DMS 273 (cell line): ENCODE measurements at regions not wholly inside any gene's neighbourhood (a gene's known extent, or its start where the extent isn't known, plus 50 kb on each side); places are given as distances from the start of the nearest gene placed in this dataset.
"Not testable (repeated sequence)": the region's sequence is repeated elsewhere in the genome, so short reads cannot be mapped to it uniquely, and the experiment has no call there.

Source experiments
- DNase-seq: peaks from one replicate; lab custom pipeline; 2025; ENCODE audit not compliant: unreplicated experiment; lab: John Stamatoyannopoulos, UW

GRCh38 chr6:92427453-92427852, 991.9 kb downstream of the EPHA7 start:
- DNase-seq, result no peak

- DNase-seq, result no peak
These were observed 1003.7 kb downstream of the EPHA7 start for GRCh38 chr6:92415656-92416055.

GRCh38 chr6:92408350-92408749, 1011.0 kb downstream of the EPHA7 start:
- no peak for DNase-seq

GRCh38 chr6:92404281-92404680, 1015.1 kb downstream of the EPHA7 start:
- no peak for DNase-seq

- DNase-seq, result no peak
These were observed 1019.4 kb downstream of the EPHA7 start for GRCh38 chr6:92399911-92400310.

GRCh38 chr6:92388706-92389105, 1030.7 kb downstream of the EPHA7 start:
- DNase-seq, result not testable (repeated sequence)

GRCh38 chr6:92380803-92381601, 1038.4 kb downstream of the EPHA7 start:
- no peak for DNase-seq

- DNase-seq, result no peak
These were observed 1042.2 kb downstream of the EPHA7 start for GRCh38 chr6:92377137-92377536.

GRCh38 chr6:92376691-92377090, 1042.7 kb downstream of the EPHA7 start:
- no peak for DNase-seq

- DNase-seq, result no peak
These were observed 1047.8 kb downstream of the EPHA7 start for GRCh38 chr6:92371211-92372208.

- DNase-seq, result no peak
These were observed 1050.0 kb downstream of the EPHA7 start for GRCh38 chr6:92369309-92369708.

GRCh38 chr6:92364948-92365541, 1054.3 kb downstream of the EPHA7 start:
- no peak for DNase-seq

GRCh38 chr6:92363111-92363510, 1056.2 kb downstream of the EPHA7 start:
- no peak for DNase-seq

- no peak for DNase-seq
These were observed 1057.0 kb downstream of the EPHA7 start for GRCh38 chr6:92362404-92362803.

GRCh38 chr6:92361990-92362389, 1057.4 kb downstream of the EPHA7 start:
- DNase-seq, result no peak

- DNase-seq, result no peak
These were observed 1065.0 kb downstream of the EPHA7 start for GRCh38 chr6:92354270-92354829.

- no peak for DNase-seq
These were observed 1067.2 kb downstream of the EPHA7 start for GRCh38 chr6:92352130-92352529.

GRCh38 chr6:92341201-92341600, 1078.2 kb downstream of the EPHA7 start:
- no peak for DNase-seq

GRCh38 chr6:92339936-92340640, 1079.3 kb downstream of the EPHA7 start:
- no peak for DNase-seq

- no peak for DNase-seq
These were observed 1081.8 kb downstream of the EPHA7 start for GRCh38 chr6:92337571-92337970.
